K562 (cell line): ENCODE measurements at regions not wholly inside any gene's neighbourhood (a gene's known extent, or its start where the extent isn't known, plus 50 kb on each side); places are given as distances from the start of the nearest gene placed in this dataset.

Experiments used
- ATAC-seq: fragments of 200-7000 bp; cut with Tn5 transposase; 3 replicates; pipeline ENCODE4 v1.9.1; 2020; ENCODE audit warnings: moderate library complexity
- BruUV-seq: library from RNA; stranded (reverse); fragments of 400-500 nt; replicated peaks from 2 replicates; lab custom pipeline; 2021; lab: Mats Ljungman, UMichigan
- CTCF ChIA-PET: fragments of 300-600 bp; formaldehyde crosslinking; extraction: SDS; loops from one replicate; lab custom pipeline; 2021; ENCODE audit warnings: low intra/inter-chr PET ratio; lab: Yijun Ruan, JAX
- POLR2A ChIA-PET: fragments of 300-600, 350-650 bp; sonication (Branson Sonifier 250); formaldehyde crosslinking; extraction: SDS; loops from one replicate; lab custom pipeline; 2021; ENCODE audit warnings: antibody characterized with exemption, inconsistent platforms; lab: Yijun Ruan, JAX
- DNase-seq, 4 experiments: peaks; one replicate each; pipeline versions ENCODE4 v3.0.0 to v3.0.0-alpha.2; 2011 to 2018; ENCODE audit warnings: low spot score in 3 of 4, mixed read lengths in 3 of 4; ENCODE audit errors: extremely low read depth in 1 of 4
- FAIRE-seq: peaks from 2 replicates; lab custom pipeline; 2011; peaks lifted over from hg19 to GRCh38; lab: Jason Lieb, UNC
- H2AFZ ChIP-seq: 2 replicates; pipeline ENCODE4 v1.6.0; 2011; ENCODE audit warnings: low read depth, low read length, control low read depth, inconsistent platforms
- H3K27ac ChIP-seq: fragments of 200-600 bp; 3 replicates; pipeline ENCODE4 v1.8.0; 2011; ENCODE audit warnings: low read depth, mild to moderate bottlenecking, control low read depth, inconsistent platforms, low read length, moderate library complexity, mixed read lengths; ENCODE audit errors: extremely low read depth
- H3K27me3 ChIP-seq, 2 experiments: fragments of 300-600 bp in 1 of 2; 2 replicates in 1 of 2; 3 replicates in 1 of 2; pipeline versions ENCODE4 v1.6.0 to v1.8.0; 2011; ENCODE audit warnings: inconsistent platforms in 2 of 2, low read length in 2 of 2, mild to moderate bottlenecking in 1 of 2, mixed read lengths in 1 of 2, moderate library complexity in 1 of 2; ENCODE audit not compliant: control insufficient read depth in 2 of 2, insufficient read depth in 2 of 2
- H3K36me3 ChIP-seq: fragments of 300-600 bp; 3 replicates; pipeline ENCODE4 v1.8.0; 2011; ENCODE audit warnings: mild to moderate bottlenecking, low read length, inconsistent platforms; ENCODE audit not compliant: control insufficient read depth, insufficient read depth
- H3K4me1 ChIP-seq, 2 experiments: fragments of 200-600 bp in 1 of 2; replicated peaks in 1 of 2; 2 replicates in 1 of 2; 3 replicates in 1 of 2; pipeline versions ENCODE4 v1.5.1 to v1.8.0; 2011; ENCODE audit warnings: inconsistent platforms in 2 of 2, low read length in 2 of 2, mild to moderate bottlenecking in 1 of 2, mixed read lengths in 1 of 2, moderate library complexity in 1 of 2; ENCODE audit not compliant: control insufficient read depth in 2 of 2, insufficient read depth in 2 of 2
- H3K4me2 ChIP-seq: 2 replicates; pipeline ENCODE4 v1.6.1; 2011; ENCODE audit warnings: low read length, control low read depth, inconsistent platforms, mixed read lengths; ENCODE audit not compliant: insufficient read depth
- H3K4me3 ChIP-seq: fragments of 200-600 bp; sonication (generic), shearing (Covaris generic); 2 replicates; pipeline ENCODE4 v1.5.1; 2016; ENCODE audit warnings: control low read depth, inconsistent platforms
- H3K79me2 ChIP-seq: fragments of 200-600 bp; 3 replicates; pipeline ENCODE4 v1.8.0; 2011; ENCODE audit warnings: low read length, inconsistent platforms; ENCODE audit not compliant: control insufficient read depth, insufficient read depth
- H3K9ac ChIP-seq, 2 experiments: 2 replicates each; pipeline versions ENCODE4 v1.6.0 to v1.6.1; 2011; ENCODE audit warnings: low read depth in 2 of 2, low read length in 2 of 2, control low read depth in 1 of 2, inconsistent platforms in 1 of 2, mild to moderate bottlenecking in 1 of 2, mixed read lengths in 1 of 2; ENCODE audit not compliant: insufficient read depth in 1 of 2
- H3K9me1 ChIP-seq: one replicate; pipeline ENCODE4 v1.6.0; 2011; ENCODE audit warnings: inconsistent platforms, mild to moderate bottlenecking, low read length, moderate library complexity; ENCODE audit not compliant: control insufficient read depth, insufficient read depth
- H3K9me3 ChIP-seq: replicated peaks from 2 replicates; pipeline ENCODE4 v1.5.1; 2011; ENCODE audit warnings: low read depth, low read length, inconsistent platforms; ENCODE audit not compliant: control insufficient read depth, insufficient read depth
- H4K20me1 ChIP-seq: replicated peaks from 2 replicates; pipeline ENCODE4 v1.6.1; 2011; ENCODE audit warnings: low read length, inconsistent platforms, mixed read lengths; ENCODE audit not compliant: control insufficient read depth, insufficient read depth
- ARHGAP35 ChIP-seq: fragments of 450-650 bp; IDR thresholded peaks from 2 replicates; pipeline ENCODE4 v1.6.1; 2018; ENCODE audit not compliant: partially characterized antibody
- BDP1 ChIP-seq: IDR thresholded peaks from 3 replicates; pipeline ENCODE4 v1.6.1; 2011; ENCODE audit not compliant: insufficient read length, insufficient read depth
- CEBPG ChIP-seq, 3 experiments: fragments of 200-800 bp in 1 of 3; sonication (Bioruptor generic) in 1 of 3; sonication (generic) in 1 of 3; formaldehyde crosslinking in 1 of 3; IDR thresholded peaks in 2 of 3; conservative IDR thresholded peaks in 1 of 3; 2 replicates each; pipeline versions ENCODE4 v1.6.1 to v1.8.0; 2016 to 2022; ENCODE audit warnings: missing compliant biosample characterization in 2 of 3, missing genetic modification characterization in 2 of 3, mild to moderate bottlenecking in 1 of 3, missing genetic modification reagents in 1 of 3
- ELF2 ChIP-seq: fragments of 250-450 bp; sonication (Bioruptor Pico); IDR thresholded peaks from 2 replicates; pipeline ENCODE4 v1.5.0; 2021; ENCODE audit warnings: mild to moderate bottlenecking
- HCFC1 ChIP-seq: IDR thresholded peaks from 2 replicates; pipeline ENCODE4 v1.6.1; 2012; ENCODE audit warnings: low read depth, low read length, improper control_type of control experiment
- HDAC8 ChIP-seq: fragments of 450-650 bp; IDR thresholded peaks from 2 replicates; pipeline ENCODE4 v1.6.1; 2016; ENCODE audit warnings: mild to moderate bottlenecking, missing genetic modification characterization, moderate library complexity, missing compliant biosample characterization
- HNRNPH1 ChIP-seq: fragments of 200-400 bp; formaldehyde crosslinking; optimal IDR thresholded peaks from 2 replicates; pipeline ENCODE3; 2017; ENCODE audit warnings: low read depth, mild to moderate bottlenecking, low read length, moderate library complexity
- HNRNPK ChIP-seq: fragments of 200-400 bp; formaldehyde crosslinking; IDR thresholded peaks from one replicate; pipeline ENCODE4 v1.6.1; 2018; ENCODE audit warnings: mild to moderate bottlenecking, low read depth, low read length; ENCODE audit not compliant: poor library complexity, severe bottlenecking
- NCOA4 ChIP-seq: fragments of 450-650 bp; IDR thresholded peaks from 2 replicates; pipeline ENCODE4 v1.6.1; 2018; ENCODE audit warnings: mild to moderate bottlenecking; ENCODE audit not compliant: partially characterized antibody
- SIN3B ChIP-seq: fragments of 450-650 bp; IDR thresholded peaks from 2 replicates; pipeline ENCODE4 v1.6.1; 2017; ENCODE audit warnings: low read depth, mild to moderate bottlenecking, moderate library complexity
- SIX5 ChIP-seq, 2 experiments: IDR thresholded peaks; 2 replicates each; pipeline ENCODE4 v1.6.1; 2011; ENCODE audit warnings: low read length in 2 of 2, borderline replicate concordance in 1 of 2, low read depth in 1 of 2, mild to moderate bottlenecking in 1 of 2, moderate library complexity in 1 of 2; ENCODE audit not compliant: insufficient read depth in 1 of 2
- STAT5B ChIP-seq: fragments of 250-450 bp; sonication (Bioruptor Pico); IDR thresholded peaks from 2 replicates; pipeline ENCODE4 v1.8.0; 2021; ENCODE audit warnings: mild to moderate bottlenecking, inconsistent platforms
- TRIM24 ChIP-seq, 2 experiments: fragments of 450-650 bp; IDR thresholded peaks; 2 replicates each; pipeline ENCODE4 v1.6.1; 2016
- ZNF584 ChIP-seq: fragments of 200-800 bp; sonication (Bioruptor generic); IDR thresholded peaks from 2 replicates; pipeline ENCODE4 v1.6.1; 2016; ENCODE audit warnings: low read depth, mild to moderate bottlenecking, missing genetic modification characterization, missing compliant biosample characterization
- ZSCAN32 ChIP-seq: fragments of 450-650 bp; formaldehyde crosslinking; IDR thresholded peaks from 2 replicates; pipeline ENCODE4 v1.4.0; 2020; ENCODE audit warnings: mild to moderate bottlenecking, moderate library complexity
- WGBS: fragments of 100-300 bp; shearing (Covaris generic); methylation state at CpG from one replicate; pipeline ENCODE4 v1.1.6; 2016; ENCODE audit warnings: low coverage, mixed read lengths; ENCODE audit not compliant: insufficient coverage; ENCODE audit errors: missing lambda C conversion rate; 5-methylcytosine and 5-hydroxymethylcytosine counted together
- in situ Hi-C: fragments of 300-500 bp; cut with MboI; formaldehyde crosslinking; loops from 4 replicates; pipeline ENCODE4 v1.15.0; 2018; ENCODE audit warnings: inconsistent platforms, mixed read lengths
- intact Hi-C: fragments of 100-400 bp; cut with micrococcal nuclease; formaldehyde crosslinking; loops from 2 replicates; pipeline ENCODE4 v1.14.2; 2022
- TF ChIP-seq, protein P1 (sequence below): fragments of 250-450 bp; sonication (Bioruptor Pico); IDR thresholded peaks from 2 replicates; pipeline ENCODE4 v1.5.0; 2021
- TF ChIP-seq, protein P2 (sequence below): fragments of 450-650 bp; formaldehyde crosslinking; IDR thresholded peaks from 2 replicates; pipeline ENCODE4 v1.4.0; 2022; ENCODE audit warnings: mild to moderate bottlenecking, moderate library complexity

DNA sequence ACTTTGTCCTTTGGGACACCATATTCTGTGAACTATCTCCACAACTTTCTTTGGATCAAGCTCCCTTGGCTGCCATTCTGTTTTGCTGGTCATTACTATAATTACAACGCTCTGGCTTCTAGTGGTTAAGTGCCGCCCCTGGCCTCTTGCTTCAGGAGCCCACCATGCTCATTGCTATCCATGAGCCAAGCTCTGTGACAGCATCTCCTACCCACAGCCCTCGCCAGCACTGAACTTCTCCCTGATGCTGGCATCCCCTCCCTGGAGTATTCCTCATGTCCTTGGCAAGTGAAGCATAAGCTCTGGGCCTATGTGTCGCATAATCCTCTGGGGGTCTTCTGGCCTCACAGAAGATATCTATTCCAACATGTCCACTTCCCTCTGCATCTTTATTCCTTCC is 60.6 kb upstream of the DHX40 start (continued):
- TF ChIP-seq SIX5 (IDR thresholded peaks at IDR 0.05; ENCODE audit: borderline replicate concordance in 1 of 2, insufficient read depth in 1 of 2, low read depth in 1 of 2, low read length in 2 of 2) (no peak), NCOA4 (no peak), ARHGAP35 (no peak)

DNA sequence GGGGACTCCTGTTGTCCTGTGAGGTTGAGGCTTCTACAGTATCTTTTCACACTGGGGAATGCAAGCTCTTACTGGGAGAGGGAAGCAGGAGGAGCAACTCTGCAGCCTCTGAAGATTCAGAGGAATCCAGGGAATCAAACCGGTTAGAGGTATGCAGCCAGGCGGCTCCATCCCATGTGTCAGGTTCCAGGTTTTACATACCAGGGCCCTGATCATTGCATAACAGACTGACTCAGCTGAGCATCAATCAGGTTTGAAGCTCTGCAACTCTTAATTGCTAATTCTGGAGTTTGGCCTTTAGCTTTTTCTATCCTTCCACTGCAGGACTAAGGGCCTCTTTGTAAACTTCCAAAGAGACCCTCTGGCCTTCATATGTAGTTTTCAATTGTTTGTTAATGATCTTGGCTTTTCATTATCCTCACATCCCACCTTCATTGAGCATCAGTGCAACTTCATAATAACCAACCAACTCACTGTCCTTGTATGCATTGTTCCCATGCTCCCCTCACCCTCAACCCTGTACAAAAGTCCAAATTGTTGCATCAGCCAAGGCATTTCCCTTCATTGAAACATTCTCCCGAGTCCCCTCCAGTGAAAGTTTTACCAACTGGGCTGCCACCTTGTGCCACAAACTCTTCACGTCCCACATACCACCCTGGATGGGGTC is 59.7 kb upstream of the DHX40 start:
- DNase-seq: no peak
- WGBS: 9% methylated on average over 4 of the region's 4 CpGs
- BruUV-seq: no TSS peak
- peaks cover 2 to 8% of the 10 kb centered on the region in 2 experiments; a peak in 4 of 5 replicates for H3K27me3 ChIP-seq
- H3K9me3 ChIP-seq: no peaks in the 10 kb centered on the region
- no peaks in the 10 kb centered on the region for H4K20me1 ChIP-seq
- no peaks in the 10 kb centered on the region for H3K4me1 ChIP-seq
- H3K79me2 ChIP-seq: no peaks in the 10 kb centered on the region
- H3K27ac ChIP-seq: no peak overlapping the region
- H3K9me1 ChIP-seq: no peaks in the 10 kb centered on the region
- H3K4me2 ChIP-seq: no peak overlapping the region
- no peak overlapping the region for H2AFZ ChIP-seq
- intact Hi-C loops (no loop called here), in situ Hi-C loops (no loop called here)
- H3K36me3 ChIP-seq: no peaks in the 10 kb centered on the region
- no peak for ATAC-seq
- H3K9ac ChIP-seq: no peak overlapping the region
- ChIA-PET POLR2A (interaction anchor here (1.2 kb wide), 1 partner anchor 13 kb away, joined by 4 read pairs; no protein-coding TSS in a partner anchor), CTCF (no interaction called here)
- H3K4me3 ChIP-seq: no peak overlapping the region
- no peak for FAIRE-seq
- 0 out of 2 replicates have a peak, but pooled peaks have one; percentile 29 for TF ChIP-seq ZNF584 (CRISPR knock-in tag)
- no peak for TF ChIP-seq STAT5B (CRISPR knock-in tag)
- no peak for TF ChIP-seq HNRNPH1
- TF ChIP-seq ELF2: no peak
- TF ChIP-seq TRIM24 (IDR thresholded peaks at IDR 0.05): peak in 1 of 2 experiments; percentile 54; a peak in 1 of 4 replicates
- 0 out of 2 replicates have a peak, but pooled peaks have one; percentile 40 for TF ChIP-seq CEBPG (CRISPR knock-in tag; IDR thresholded peaks at IDR 0.05)
- peak; percentile 14 to 76; a peak in 2 of 4 replicates for TF ChIP-seq CEBPG (tag; conservative IDR thresholded peaks at IDR 0.05 in 1 of 2, IDR thresholded peaks at IDR 0.05 in 1 of 2)
- no peak for TF ChIP-seq HDAC8
- TF ChIP-seq HCFC1: no peak
- no peak for TF ChIP-seq BDP1
- TF ChIP-seq HNRNPK: no peak
- peak; percentile 65 for TF ChIP-seq ZSCAN32 (CRISPR knock-in tag)
- TF ChIP-seq SIN3B: no peak
- TF ChIP-seq, protein P1, sequence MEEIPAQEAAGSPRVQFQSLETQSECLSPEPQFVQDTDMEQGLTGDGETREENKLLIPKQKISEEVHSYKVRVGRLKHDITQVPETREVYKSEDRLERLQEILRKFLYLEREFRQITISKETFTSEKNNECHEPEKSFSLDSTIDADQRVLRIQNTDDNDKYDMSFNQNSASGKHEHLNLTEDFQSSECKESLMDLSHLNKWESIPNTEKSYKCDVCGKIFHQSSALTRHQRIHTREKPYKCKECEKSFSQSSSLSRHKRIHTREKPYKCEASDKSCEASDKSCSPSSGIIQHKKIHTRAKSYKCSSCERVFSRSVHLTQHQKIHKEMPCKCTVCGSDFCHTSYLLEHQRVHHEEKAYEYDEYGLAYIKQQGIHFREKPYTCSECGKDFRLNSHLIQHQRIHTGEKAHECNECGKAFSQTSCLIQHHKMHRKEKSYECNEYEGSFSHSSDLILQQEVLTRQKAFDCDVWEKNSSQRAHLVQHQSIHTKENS: no peak
- TF ChIP-seq, protein P2, sequence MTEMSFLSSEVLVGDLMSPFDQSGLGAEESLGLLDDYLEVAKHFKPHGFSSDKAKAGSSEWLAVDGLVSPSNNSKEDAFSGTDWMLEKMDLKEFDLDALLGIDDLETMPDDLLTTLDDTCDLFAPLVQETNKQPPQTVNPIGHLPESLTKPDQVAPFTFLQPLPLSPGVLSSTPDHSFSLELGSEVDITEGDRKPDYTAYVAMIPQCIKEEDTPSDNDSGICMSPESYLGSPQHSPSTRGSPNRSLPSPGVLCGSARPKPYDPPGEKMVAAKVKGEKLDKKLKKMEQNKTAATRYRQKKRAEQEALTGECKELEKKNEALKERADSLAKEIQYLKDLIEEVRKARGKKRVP: peak; percentile 40; the same call in 1 of the 2 replicates
